Cardiac fibroblast (primary cell): ENCODE measurements at regions not wholly inside any gene's neighbourhood (a gene's known extent, or its start where the extent isn't known, plus 50 kb on each side); places are given as distances from the start of the nearest gene placed in this dataset.

Experiments used
- DNase-seq, 2 donors: peaks; one replicate each; pipeline versions ENCODE4 v3.0.0 to v3.0.0-alpha.2; 2010; ENCODE audit warnings: low read depth in 2 of 2
- H3K4me3 ChIP-seq, 2 donors: replicated peaks in 1 of 2; 1 replicate in 1 of 2; 2 replicates in 1 of 2; pipeline ENCODE4 v1.5.1; 2011; ENCODE audit warnings: low read depth in 2 of 2, low read length in 2 of 2, mild to moderate bottlenecking in 2 of 2, moderate library complexity in 1 of 2
- TF ChIP-seq, protein P1 (sequence below): IDR thresholded peaks from one replicate; pipeline ENCODE4 v1.5.1; 2011; ENCODE audit warnings: low read depth, mild to moderate bottlenecking, low read length, inconsistent platforms

DNA sequence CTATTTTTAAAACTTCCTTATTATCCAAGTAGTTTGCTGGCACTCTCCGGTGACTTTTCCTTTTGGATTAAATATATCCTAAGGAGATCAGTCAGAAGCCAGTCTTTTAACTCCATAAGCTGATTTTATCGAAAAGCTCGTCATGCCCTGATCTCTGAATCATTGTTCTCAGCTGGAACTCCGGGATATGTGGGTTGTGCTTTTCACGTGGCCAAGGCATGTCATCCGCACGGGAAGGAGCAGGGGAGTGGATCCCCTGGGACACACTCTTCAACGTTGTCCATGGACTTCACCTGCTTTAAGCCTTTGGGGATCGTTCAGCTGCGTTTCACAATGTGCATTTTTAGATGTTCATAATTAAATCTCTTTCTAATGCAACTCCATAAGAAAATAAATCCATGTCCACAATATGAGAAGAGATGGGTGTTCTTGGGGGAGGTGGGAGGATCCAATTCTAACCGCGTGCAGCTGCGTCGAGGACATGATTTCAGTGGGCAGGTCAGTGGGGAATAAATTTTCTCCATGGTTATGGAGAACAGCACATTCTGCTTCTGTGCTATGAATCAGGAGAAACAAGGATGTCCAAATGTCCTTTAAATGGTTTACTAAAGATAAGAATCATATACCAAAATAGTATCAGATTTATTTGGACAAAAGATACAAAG is 229.5 kb upstream of the ADARB2 start:
- no peak for DNase-seq
- H3K4me3 ChIP-seq = no peak overlapping the region
- TF ChIP-seq, protein P1, sequence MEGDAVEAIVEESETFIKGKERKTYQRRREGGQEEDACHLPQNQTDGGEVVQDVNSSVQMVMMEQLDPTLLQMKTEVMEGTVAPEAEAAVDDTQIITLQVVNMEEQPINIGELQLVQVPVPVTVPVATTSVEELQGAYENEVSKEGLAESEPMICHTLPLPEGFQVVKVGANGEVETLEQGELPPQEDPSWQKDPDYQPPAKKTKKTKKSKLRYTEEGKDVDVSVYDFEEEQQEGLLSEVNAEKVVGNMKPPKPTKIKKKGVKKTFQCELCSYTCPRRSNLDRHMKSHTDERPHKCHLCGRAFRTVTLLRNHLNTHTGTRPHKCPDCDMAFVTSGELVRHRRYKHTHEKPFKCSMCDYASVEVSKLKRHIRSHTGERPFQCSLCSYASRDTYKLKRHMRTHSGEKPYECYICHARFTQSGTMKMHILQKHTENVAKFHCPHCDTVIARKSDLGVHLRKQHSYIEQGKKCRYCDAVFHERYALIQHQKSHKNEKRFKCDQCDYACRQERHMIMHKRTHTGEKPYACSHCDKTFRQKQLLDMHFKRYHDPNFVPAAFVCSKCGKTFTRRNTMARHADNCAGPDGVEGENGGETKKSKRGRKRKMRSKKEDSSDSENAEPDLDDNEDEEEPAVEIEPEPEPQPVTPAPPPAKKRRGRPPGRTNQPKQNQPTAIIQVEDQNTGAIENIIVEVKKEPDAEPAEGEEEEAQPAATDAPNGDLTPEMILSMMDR = no peak

DNA sequence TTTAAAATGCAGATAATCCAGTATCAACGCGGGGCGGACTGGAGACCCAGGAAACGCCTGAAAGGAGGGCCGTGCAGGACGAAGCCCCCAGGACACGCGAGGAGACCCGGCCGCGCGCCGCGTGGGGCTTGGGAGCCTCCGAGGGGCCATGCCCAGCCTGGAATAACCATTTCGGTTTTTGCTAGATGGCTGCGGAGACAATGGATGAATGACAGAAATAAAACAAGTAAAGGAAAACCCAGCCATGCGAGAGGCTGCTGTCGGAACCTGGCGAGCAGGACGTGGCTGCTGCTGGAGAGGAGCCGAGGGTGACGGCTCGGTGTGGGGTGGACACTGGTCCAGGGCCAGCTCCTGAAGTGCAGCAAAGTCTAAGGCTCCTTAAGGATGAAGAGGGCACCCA is 227.2 kb upstream of the ADARB2 start:
- H3K4me3 ChIP-seq = no peak overlapping the region
- TF ChIP-seq, protein P1 = no peak
- DNase-seq = no peak

DNA sequence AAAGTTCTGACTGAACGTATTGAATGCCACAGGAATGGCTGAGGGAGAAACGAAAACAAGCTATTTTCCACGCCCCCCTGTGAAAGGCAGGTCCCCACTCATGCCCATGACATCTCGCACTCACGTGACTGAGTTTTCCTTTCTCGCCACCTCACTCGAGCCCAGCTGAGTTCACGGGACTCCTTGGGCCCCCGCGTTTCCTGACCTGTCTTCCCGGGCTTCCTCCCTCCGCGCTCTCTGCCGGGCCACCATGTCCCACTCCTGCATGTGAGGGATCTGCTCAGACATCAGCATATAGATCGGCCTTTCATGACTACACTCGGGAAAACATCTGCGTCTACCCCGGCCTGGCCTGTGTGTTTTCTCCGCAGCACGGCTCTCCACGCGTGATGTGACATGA is 226.0 kb upstream of the ADARB2 start:
- DNase-seq = no peak
- H3K4me3 ChIP-seq = no peak overlapping the region
- TF ChIP-seq, protein P1 = no peak

DNA sequence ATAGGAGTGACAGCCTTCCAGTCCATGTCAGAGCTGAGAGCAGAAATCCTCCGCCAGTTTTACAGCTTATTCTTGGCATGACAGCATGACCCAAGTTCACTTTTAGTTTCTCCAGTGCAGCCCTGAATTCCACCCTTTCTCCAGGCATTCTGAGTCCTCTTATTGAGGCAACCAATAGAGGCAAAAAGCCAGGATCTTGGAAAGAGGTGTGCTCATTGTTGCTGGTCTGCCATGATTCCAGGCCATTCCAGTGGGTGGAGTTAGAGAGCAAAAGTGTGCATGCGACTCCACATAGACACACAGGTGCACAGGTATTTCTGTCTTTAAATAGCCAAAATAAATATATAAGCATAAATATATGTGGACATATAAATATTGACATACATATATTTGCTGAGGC is 224.7 kb upstream of the ADARB2 start:
- H3K4me3 ChIP-seq = no peak overlapping the region
- no peak for DNase-seq
- TF ChIP-seq, protein P1 = no peak

DNA sequence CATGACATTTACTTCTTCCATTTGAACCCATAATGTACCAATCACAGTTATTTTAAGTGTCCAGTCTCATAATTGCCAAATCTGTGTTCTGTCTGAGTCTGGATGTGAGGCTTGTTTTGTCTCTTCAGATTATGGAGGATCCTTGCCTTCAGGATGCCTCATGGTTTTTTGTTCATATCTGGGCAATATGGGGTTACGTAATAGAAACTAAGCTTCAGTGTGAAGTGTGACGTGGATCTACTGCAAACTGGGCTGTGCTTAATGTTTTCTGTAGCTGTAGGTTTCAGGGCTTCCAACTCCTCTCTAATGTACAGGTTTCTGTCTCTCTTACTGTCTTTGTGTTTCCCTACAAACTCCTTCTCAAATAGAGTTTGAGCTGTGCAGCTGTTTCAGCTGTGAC is 223.7 kb upstream of the ADARB2 start:
- no peak for DNase-seq
- H3K4me3 ChIP-seq = no peak overlapping the region
- TF ChIP-seq, protein P1 = no peak

DNA sequence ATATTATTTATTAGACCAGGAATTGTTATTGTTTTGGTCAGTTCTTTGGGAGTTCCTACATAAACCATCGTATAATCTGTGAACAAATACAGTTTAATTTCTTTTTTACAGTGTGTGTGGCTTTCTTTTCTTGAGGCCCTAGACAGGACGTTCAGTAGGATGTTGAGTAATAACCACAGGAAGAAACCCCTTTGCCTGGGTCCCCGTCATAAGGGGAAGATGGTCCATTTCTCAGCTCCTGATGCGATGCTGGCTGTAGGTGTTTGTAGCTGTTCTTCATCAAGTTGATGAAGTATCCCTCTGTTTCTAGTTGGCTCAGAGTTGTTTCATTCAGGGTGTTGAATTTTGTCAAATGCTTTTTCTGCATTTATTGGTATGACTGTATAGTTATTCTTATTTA is 219.7 kb upstream of the ADARB2 start:
- TF ChIP-seq, protein P1 = no peak
- no peak overlapping the region for H3K4me3 ChIP-seq
- DNase-seq = no peak

DNA sequence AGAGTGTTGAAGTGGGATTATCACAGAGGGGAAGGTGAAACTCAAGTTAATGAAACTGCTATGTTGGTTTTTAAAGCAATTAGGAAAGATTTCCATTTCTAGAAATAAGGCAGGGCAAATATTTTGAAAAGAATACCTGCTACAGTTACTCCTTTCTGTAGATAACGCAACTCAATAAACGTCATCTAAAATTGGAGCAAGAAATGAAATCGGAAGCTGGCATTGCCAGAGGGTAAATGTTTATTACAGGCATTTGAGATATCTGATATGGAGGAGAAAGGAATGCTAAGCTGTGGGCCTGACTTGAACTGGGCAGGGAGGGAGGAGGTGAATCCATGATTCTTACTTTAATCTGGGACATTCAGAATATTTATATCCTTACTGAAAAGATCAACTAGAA is 217.0 kb upstream of the ADARB2 start:
- H3K4me3 ChIP-seq = no peak overlapping the region
- TF ChIP-seq, protein P1 = no peak
- DNase-seq = no peak
